RCC 7860 (cell line): ENCODE measurements at regions not wholly inside any gene's neighbourhood (a gene's known extent, or its start where the extent isn't known, plus 50 kb on each side); places are given as distances from the start of the nearest gene placed in this dataset.

Source experiments
- DNase-seq: peaks from one replicate; pipeline ENCODE4 v3.0.0-alpha.2; 2015; ENCODE audit warnings: low spot score
- FAIRE-seq: peaks from 2 replicates; lab custom pipeline; 2012; peaks lifted over from hg19 to GRCh38; lab: Jason Lieb, UNC

GRCh38 chr2:146161256-146161882 lies 1641.5 kb upstream of the ZEB2 start:
- DNase-seq, result no peak
- no peak for FAIRE-seq

GRCh38 chr2:146158072-146158674 lies 1638.3 kb upstream of the ZEB2 start:
- FAIRE-seq (no peak), DNase-seq (no peak)

- FAIRE-seq (no peak), DNase-seq (no peak)
Observed at GRCh38 chr2:146147448-146148012, 1627.6 kb upstream of the ZEB2 start.

- no peak for DNase-seq
- FAIRE-seq, result no peak
Observed at GRCh38 chr2:146143971-146144370, 1624.1 kb upstream of the ZEB2 start.

- FAIRE-seq (no peak), DNase-seq (no peak)
Observed at GRCh38 chr2:146138820-146139219, 1618.9 kb upstream of the ZEB2 start.

GRCh38 chr2:146135245-146135644 lies 1615.3 kb upstream of the ZEB2 start:
- FAIRE-seq, result no peak
- no peak for DNase-seq

GRCh38 chr2:146131785-146132184 lies 1611.9 kb upstream of the ZEB2 start:
- FAIRE-seq, result no peak
- DNase-seq, result no peak

GRCh38 chr2:146131048-146131447 lies 1611.1 kb upstream of the ZEB2 start:
- no peak for FAIRE-seq

GRCh38 chr2:146130290-146130689 lies 1610.4 kb upstream of the ZEB2 start:
- DNase-seq (no peak), FAIRE-seq (no peak)

More at GRCh38 chr2:146131048-146131447, 1611.1 kb upstream of the ZEB2 start:
- DNase-seq, result no peak

- no peak for DNase-seq
- FAIRE-seq, result no peak
Observed at GRCh38 chr2:146129231-146129630, 1609.3 kb upstream of the ZEB2 start.

GRCh38 chr2:146128216-146128615 lies 1608.3 kb upstream of the ZEB2 start:
- FAIRE-seq (no peak), DNase-seq (no peak)

GRCh38 chr2:146125551-146125950 lies 1605.6 kb upstream of the ZEB2 start:
- no peak for DNase-seq
- no peak for FAIRE-seq

GRCh38 chr2:146124741-146125140 lies 1604.8 kb upstream of the ZEB2 start:
- DNase-seq (peak; percentile 61), FAIRE-seq (peak; percentile 74)

GRCh38 chr2:146123714-146124113 lies 1603.8 kb upstream of the ZEB2 start:
- peak; percentile 28 for DNase-seq
- no peak for FAIRE-seq

- FAIRE-seq (peak; percentile 61), DNase-seq (peak; percentile 38)
Observed at GRCh38 chr2:146123256-146123655, 1603.3 kb upstream of the ZEB2 start.

- DNase-seq, result no peak
- FAIRE-seq, result no peak
Observed at GRCh38 chr2:146119586-146119985, 1599.7 kb upstream of the ZEB2 start.

GRCh38 chr2:146108993-146109392 lies 1589.1 kb upstream of the ZEB2 start:
- FAIRE-seq, result no peak

GRCh38 chr2:146094185-146094584 lies 1574.3 kb upstream of the ZEB2 start:
- FAIRE-seq (no peak), DNase-seq (no peak)

More at GRCh38 chr2:146108993-146109392, 1589.1 kb upstream of the ZEB2 start:
- DNase-seq, result no peak

- FAIRE-seq, result no peak
Observed at GRCh38 chr2:146081459-146081858, 1561.5 kb upstream of the ZEB2 start.

GRCh38 chr2:146080925-146081324 lies 1561.0 kb upstream of the ZEB2 start:
- FAIRE-seq, result no peak
- no peak for DNase-seq

More at GRCh38 chr2:146081459-146081858, 1561.5 kb upstream of the ZEB2 start:
- no peak for DNase-seq

- no peak for FAIRE-seq
Observed at GRCh38 chr2:146079216-146079615, 1559.3 kb upstream of the ZEB2 start.

GRCh38 chr2:146077156-146077555 lies 1557.2 kb upstream of the ZEB2 start:
- DNase-seq (no peak), FAIRE-seq (no peak)

More at GRCh38 chr2:146079216-146079615, 1559.3 kb upstream of the ZEB2 start:
- DNase-seq, result no peak
